ENCODE measurements at regions not wholly inside any gene's neighbourhood (a gene's known extent, or its start where the extent isn't known, plus 50 kb on each side); places are given as distances from the start of the nearest gene placed in this dataset.

DNA sequence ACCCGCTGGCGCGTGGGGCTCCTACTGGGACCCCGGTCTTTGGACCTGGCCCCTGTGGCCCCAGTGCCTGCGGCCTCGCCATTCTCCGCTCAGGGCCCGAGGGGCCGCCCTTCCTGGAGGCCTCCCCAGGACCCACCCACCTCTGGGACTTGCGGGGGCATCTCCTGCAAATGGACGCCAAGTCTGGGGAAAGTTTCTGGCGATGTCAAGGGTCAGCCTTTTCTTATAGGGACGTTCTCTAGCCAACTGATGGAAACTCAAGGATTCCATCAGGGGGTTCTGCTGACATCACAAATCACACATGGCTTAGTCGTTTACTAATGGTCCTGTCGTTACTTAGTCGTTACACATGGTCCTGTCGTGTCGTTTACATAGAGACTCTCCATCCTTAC, 57.7 kb upstream of the RHOBTB1 start:
- H3K9me3 ChIP-seq: no peaks in the 10 kb centered on the region
- H3K4me1 ChIP-seq: peaks cover 0 to 14% (median 13%) of the 10 kb centered on the region in 4 donors
- peaks cover 0 to 23% (median 2%) of the 10 kb centered on the region in 4 donors for H3K27me3 ChIP-seq
- no peak for DNase-seq (ENCODE audit: extremely low spot score)
- TF ChIP-seq EP300 (IDR thresholded peaks at IDR 0.05) (no peak), POLR2AphosphoS5 (IDR thresholded peaks at IDR 0.05) (no peak), POLR2A (IDR thresholded peaks at IDR 0.05; ENCODE audit: low read depth) (no peak)
- TF ChIP-seq, protein P1, sequence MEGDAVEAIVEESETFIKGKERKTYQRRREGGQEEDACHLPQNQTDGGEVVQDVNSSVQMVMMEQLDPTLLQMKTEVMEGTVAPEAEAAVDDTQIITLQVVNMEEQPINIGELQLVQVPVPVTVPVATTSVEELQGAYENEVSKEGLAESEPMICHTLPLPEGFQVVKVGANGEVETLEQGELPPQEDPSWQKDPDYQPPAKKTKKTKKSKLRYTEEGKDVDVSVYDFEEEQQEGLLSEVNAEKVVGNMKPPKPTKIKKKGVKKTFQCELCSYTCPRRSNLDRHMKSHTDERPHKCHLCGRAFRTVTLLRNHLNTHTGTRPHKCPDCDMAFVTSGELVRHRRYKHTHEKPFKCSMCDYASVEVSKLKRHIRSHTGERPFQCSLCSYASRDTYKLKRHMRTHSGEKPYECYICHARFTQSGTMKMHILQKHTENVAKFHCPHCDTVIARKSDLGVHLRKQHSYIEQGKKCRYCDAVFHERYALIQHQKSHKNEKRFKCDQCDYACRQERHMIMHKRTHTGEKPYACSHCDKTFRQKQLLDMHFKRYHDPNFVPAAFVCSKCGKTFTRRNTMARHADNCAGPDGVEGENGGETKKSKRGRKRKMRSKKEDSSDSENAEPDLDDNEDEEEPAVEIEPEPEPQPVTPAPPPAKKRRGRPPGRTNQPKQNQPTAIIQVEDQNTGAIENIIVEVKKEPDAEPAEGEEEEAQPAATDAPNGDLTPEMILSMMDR (IDR thresholded peaks at IDR 0.05): no peak
- peak overlapping the region in 1 of 4 donors; percentile 18 for H3K27ac ChIP-seq (replicated peaks in 1 of 4)
- 65% methylated on average over 6 of the region's 18 CpGs for WGBS
- intact Hi-C loops (cut with DNase I): no loop called here
- H3K36me3 ChIP-seq: no peaks in the 10 kb centered on the region
- peak overlapping the region; percentile 56 to 66 (median 58) for H3K4me3 ChIP-seq

DNA sequence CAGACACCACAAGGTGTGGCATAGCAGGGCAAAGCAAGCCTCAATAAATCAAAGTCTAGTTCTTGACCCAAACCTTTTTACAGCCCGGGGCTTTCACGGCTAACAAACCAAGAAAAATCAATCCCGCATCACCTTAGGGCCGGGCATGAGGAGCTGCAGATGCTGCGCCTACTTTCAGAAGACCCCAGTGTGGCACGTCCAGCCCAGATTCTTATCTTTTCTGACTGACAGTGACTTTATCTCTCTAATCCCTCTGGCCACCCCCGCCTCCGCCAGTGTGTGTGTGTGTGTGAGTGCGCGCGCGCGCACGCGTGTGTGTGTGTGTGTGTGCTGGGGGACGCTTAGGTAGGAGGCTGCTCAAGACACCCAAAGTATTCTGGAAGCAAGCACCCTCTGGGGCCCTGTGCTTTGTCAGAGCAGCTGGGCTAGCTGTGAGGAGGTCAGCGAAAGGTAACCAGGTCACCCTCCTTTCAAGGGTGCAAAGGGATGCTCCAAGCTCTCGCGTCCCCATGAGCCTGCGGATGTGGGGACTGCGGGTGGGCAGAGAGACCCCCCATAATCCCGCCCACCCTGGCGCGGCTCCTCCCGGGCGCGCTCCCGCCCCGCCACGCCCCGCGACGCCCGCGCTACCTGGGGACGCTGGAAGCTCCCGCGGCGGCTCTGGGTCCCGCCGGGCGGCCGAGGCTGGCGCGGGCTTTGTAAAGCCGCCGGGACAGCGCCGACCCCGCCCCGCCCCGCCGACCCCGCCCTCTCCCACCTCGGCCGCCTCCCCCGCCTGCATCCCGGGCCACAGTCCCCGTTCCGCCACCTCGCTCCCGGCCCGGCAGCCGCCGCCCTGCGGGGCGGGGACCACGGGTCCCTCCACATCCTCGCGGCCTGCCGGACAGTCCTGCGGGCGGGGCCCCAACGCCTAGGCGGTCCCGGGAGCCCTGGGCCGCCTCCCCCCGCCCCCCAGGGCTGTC, 57.1 kb upstream of the RHOBTB1 start:
- DNase-seq (ENCODE audit: extremely low spot score): no peak
- Histone ChIP-seq H3K27ac (replicated peaks in 1 of 4) (peak overlapping the region in 1 of 4 donors; percentile 18), H3K4me3 (peak overlapping the region; percentile 56 to 66 (median 58)), H3K27me3 (peaks cover 0 to 23% (median 2%) of the 10 kb centered on the region in 4 donors), H3K9me3 (no peaks in the 10 kb centered on the region), H3K4me1 (peaks cover 0 to 14% (median 13%) of the 10 kb centered on the region in 4 donors), H3K36me3 (no peaks in the 10 kb centered on the region)
- intact Hi-C loops (cut with DNase I): no loop called here
- no peak for TF ChIP-seq EP300 (IDR thresholded peaks at IDR 0.05)
- no peak for TF ChIP-seq POLR2AphosphoS5 (IDR thresholded peaks at IDR 0.05)
- TF ChIP-seq POLR2A (IDR thresholded peaks at IDR 0.05; ENCODE audit: low read depth): no peak
- TF ChIP-seq, protein P1 (IDR thresholded peaks at IDR 0.05): no peak
- WGBS: 25% methylated on average over 13 of the region's 78 CpGs

DNA sequence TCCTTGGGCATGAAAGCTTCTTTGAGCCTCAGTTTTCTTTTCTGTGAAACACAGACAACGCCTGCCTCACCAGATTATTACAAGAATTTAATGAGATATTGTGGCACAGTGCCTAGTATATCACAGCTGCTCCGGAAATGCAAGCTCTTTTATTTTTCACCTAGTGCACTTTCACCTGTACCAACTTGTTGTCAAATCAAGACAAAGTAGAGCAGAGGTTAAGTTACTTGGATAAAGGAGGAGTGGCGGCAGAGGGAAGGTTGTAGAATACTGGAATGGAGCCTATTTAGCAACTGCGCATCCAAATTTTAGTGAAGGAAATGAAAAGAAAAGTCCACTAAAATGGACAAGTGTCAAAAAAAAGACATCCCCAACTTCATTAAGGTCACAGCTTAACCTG, 54.9 kb upstream of the RHOBTB1 start:
- Histone ChIP-seq H3K4me1 (peaks cover 0 to 14% (median 13%) of the 10 kb centered on the region in 4 donors), H3K36me3 (no peaks in the 10 kb centered on the region), H3K4me3 (no peak overlapping the region), H3K27me3 (peaks cover 0 to 23% (median 2%) of the 10 kb centered on the region in 4 donors), H3K9me3 (no peaks in the 10 kb centered on the region), H3K27ac (replicated peaks in 1 of 4) (no peak overlapping the region)
- TF ChIP-seq, protein P1 (IDR thresholded peaks at IDR 0.05): no peak
- TF ChIP-seq EP300 (IDR thresholded peaks at IDR 0.05) (no peak), POLR2A (IDR thresholded peaks at IDR 0.05; ENCODE audit: low read depth) (no peak), POLR2AphosphoS5 (IDR thresholded peaks at IDR 0.05) (no peak)
- DNase-seq (ENCODE audit: extremely low spot score): no peak
- intact Hi-C loops (cut with DNase I): no loop called here
- WGBS: 77% methylated on average over 4 of the region's 4 CpGs

DNA sequence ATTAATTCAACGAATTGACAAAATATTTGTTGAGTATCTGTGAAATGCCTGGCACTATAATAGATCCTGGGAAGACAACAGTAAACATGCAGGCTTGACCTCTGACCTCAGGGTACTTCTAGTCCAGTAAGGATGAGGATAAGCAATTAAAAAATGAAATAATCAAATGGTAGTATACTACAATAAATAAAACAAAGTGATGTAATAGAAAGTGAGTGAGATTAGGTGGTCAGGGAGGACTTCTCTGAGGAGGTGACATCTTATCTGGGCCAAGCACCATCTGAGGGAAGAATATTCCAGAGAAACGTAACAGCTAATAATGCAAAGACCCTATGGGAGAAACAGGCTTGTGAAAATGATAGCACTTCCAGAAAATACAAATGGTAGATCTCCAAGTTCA, 50.1 kb upstream of the RHOBTB1 start:
- H3K9me3 ChIP-seq: no peaks in the 10 kb centered on the region
- no peaks in the 10 kb centered on the region for H3K27me3 ChIP-seq
- WGBS: 91% methylated on average over 2 of the region's 2 CpGs
- intact Hi-C loops (cut with DNase I): no loop called here
- H3K27ac ChIP-seq (replicated peaks in 1 of 4): no peak overlapping the region
- H3K36me3 ChIP-seq: no peaks in the 10 kb centered on the region
- no peak for TF ChIP-seq EP300 (IDR thresholded peaks at IDR 0.05)
- TF ChIP-seq POLR2A (IDR thresholded peaks at IDR 0.05; ENCODE audit: low read depth): no peak
- H3K4me3 ChIP-seq: no peak overlapping the region
- no peaks in the 10 kb centered on the region for H3K4me1 ChIP-seq
- no peak for DNase-seq (ENCODE audit: extremely low spot score)
